Hematopoietic multipotent progenitor cell (in vitro differentiated cells): ENCODE measurements at regions not wholly inside any gene's neighbourhood (a gene's known extent, or its start where the extent isn't known, plus 50 kb on each side); places are given as distances from the start of the nearest gene placed in this dataset.
A peak's percentile ranks its signal among the peaks of the same experiment; 100 is the strongest.

ENCODE experiments used
- DNase-seq, 3 donors: peaks; one replicate each; pipeline ENCODE4 v3.0.0-alpha.2; 2011 to 2015; ENCODE audit warnings: low read depth in 2 of 3, low spot score in 2 of 3

DNA sequence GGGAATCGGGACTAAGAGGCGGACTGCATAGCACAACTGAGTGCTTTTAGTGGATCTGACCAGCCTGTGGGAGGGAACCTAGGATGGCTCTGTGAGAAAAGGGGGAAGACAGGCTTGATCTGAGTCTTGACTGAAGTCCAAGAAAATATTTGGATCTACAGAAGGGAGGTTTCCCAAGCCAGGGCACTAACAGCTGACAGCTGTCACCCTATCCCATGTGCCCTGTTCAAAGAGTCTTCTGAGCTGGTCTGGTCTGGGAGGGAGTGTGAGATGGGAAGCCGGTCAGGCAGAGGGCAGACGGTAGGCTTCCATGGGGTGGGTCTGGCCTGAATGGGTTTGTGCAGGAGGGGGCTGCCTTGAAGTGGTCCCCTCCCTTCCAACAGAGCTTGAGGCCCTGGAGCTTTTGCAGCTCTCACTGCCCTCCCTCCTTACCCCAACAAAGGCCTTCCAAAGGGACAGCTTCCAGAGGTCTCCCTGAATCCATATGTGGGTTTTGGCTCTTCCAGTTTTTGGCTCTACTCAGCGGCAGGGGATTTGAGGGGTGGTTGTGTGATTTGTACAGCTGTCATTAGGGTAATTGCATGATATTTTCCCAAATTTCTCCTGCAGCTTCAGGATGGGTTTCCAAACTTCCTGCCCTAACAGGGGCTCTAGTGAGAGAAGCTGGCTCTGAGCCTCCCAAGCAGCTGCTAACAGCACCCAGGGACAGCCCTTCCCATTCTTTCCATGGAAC is 643.7 kb downstream of the BCOR start:
- no peak for DNase-seq

GRCh38 chrX:39456894-39457604 is 640.7 kb downstream of the BCOR start:
- no peak for DNase-seq

DNA sequence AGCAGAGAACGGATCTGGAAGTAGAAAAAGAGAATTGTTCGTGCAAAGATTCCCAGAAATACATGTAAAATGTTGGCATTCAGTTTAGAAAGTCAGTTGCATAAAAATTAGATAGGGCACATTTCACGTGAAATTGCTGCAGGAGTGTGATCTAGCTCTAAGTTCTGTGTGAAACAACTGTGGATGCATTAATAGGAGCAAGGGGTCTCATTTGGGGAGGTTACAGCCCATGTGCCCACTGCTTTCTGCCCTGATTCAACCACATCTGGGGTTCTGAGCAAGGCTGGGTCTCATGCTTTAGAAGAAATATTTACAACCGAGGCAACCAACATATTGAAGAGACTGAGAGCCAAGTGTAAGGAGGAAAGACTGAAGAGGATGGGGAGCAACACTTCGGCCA is 639.0 kb downstream of the BCOR start:
- DNase-seq = no peak

- DNase-seq = no peak
Observed at GRCh38 chrX:39459204-39459603, 638.6 kb downstream of the BCOR start.

- no peak for DNase-seq
Observed at GRCh38 chrX:39459952-39460351, 637.8 kb downstream of the BCOR start.

DNA sequence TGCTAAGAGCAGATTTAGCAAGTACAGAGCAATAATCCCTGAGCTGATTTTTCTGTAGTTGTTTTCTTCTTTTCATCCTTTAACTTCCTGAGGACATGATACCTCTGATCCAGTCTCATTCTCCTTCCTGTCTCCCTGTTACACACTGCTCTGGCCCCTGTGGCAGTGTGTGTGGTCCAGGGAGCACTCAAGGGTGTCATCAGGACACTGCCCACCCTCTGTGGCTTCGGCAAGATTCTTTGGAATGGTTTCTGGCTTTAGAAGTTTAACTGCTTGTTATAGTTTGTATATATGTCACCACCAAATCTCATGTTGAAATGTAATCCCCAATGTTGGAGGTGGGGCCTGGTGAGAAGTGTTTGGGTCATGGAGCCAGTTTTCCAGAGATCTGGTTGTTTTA is 637.3 kb downstream of the BCOR start:
- no peak for DNase-seq

DNA sequence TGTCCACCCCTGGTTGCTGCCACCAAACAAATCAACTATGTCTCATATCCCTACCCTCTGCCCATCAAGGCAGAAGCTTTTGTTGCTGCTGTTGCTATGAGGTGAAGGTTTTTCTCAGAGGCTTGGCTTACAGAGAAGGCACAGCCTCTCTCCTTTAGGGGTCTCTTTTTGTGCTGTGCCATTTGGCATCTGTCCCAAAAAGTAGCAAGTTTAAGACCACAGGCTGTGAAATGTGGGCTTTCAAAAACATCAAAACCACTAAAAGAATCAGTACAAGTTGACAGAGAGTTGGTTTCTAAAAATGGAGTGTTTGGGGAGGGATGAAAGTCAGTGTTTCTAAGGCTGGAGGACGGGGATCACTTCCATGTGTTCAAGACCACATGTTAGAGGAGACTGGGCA is 634.9 kb downstream of the BCOR start:
- peak in 1 of 3 donors; percentile 55 for DNase-seq

DNA sequence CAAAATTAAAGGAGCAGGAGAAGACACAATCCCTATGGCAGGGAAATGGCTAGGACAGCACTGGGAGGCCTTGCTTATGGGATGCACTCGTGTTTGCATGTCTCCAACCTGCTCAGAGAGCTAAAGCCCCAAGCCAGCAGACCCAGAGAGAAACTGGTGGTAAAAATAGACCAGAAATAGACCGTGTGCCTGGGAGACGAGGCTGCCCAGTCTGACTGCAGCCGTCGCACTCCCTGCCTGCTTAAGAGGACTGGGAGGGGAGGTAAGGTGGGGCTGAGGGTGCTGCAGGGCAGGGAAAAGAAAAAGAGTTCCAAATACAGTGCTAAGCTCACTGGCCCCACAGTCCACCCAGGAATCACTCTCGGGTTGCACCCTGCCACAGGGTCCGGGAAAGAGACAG is 633.5 kb downstream of the BCOR start:
- no peak for DNase-seq

DNA sequence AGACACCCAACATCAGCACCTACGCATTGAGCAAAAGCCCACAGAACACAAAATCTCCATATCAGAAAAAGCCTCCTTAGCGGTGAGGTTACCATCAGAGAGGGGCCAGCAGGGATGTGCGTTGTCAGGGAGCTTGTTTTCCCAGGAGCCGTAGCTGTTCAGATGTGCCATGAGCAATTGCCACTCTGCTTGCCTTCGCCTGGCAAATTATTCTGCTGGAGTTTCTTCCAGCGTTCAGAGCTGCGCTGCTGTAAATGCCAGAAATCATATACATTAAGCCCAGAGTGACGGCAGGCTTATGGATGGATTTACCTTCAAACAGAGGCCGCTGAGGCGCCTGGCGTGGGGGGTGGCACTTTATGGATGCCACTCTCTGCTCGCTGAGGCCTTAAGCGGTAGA is 632.3 kb downstream of the BCOR start:
- no peak for DNase-seq

DNA sequence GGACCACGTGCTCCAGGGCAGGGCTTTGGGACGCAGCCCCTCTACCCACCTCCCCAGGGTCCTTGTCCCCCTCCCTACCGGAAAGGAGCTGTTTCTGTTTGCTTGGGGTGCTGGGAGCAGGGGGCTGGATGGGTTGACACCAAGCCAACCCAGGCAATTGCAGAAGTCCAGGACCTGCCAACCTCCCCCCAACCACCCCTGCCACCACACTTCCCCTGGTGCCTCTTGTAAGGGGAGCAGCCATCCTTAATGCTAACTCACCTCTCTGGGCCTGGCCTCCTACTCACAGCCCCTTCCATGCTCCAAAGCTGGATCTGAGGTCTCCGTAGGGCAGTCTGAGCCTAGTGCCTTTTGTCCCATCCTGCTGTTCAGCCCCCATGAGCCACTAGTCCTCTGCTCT is 631.9 kb downstream of the BCOR start:
- DNase-seq = peak in 1 of 3 donors; percentile 40

GRCh38 chrX:39469126-39469525 is 628.6 kb downstream of the BCOR start:
- DNase-seq = no peak

DNA sequence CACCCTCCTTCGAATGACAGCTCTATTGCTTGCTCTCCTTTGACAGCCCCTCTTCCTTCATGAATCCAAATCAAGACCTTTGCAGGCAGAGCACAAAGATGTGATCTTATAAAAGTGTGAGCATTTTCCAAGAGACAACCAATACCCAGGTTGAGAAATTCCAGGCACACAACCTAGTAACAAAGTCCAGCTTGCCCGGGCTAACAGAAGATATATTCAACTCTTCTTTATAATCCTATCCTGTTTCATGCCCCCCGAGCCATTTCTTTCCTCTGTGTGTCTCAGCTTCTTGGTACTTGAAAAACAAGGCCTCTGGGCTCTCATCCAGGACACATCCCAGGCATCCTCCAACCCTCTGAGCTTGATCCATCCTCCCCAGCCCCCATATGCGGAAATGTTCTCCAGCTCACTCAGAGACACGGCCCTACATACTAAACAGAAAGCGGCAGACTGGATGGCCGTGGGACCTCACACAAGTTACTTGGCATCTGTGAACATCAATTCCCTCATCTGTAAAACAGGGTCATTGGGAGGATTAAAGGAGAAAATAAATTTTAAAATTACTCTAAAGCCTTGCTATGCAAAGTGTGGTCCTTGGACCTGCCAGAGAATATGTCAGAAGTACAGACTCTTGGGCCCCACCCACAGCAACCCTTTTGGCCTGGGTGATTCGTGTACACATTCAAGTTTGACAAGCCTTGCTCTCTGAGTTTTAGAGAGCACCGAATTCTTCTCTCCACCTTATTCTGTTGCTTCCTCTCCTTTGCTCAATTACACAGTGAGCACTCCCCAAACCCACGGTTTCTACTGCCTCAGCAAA is 627.0 kb downstream of the BCOR start:
- DNase-seq = no peak

- no peak for DNase-seq
Observed at GRCh38 chrX:39472161-39472560, 625.6 kb downstream of the BCOR start.

GRCh38 chrX:39473812-39474211 is 623.9 kb downstream of the BCOR start:
- no peak for DNase-seq

GRCh38 chrX:39475372-39475771 is 622.4 kb downstream of the BCOR start:
- DNase-seq = no peak

DNA sequence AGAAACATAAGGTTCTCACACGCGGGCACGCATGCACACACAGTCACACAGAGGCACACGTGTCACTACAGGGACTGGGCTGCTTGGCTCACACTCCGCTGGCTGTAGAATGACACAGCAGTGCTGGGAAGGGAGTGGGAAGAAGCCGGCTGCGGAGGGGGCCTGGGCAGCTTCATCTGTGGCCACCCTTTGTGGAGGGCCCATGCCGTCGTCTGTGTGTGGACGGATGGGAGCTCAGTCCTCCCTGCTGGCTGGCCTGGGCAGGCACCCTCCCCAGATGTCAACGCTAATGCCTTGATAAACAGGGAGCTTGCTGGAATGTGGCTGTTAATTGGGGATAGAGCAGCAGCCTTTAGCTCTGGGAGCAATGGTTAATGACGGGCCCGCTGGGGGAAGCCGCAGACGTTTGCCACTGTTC is 621.1 kb downstream of the BCOR start:
- no peak for DNase-seq

DNA sequence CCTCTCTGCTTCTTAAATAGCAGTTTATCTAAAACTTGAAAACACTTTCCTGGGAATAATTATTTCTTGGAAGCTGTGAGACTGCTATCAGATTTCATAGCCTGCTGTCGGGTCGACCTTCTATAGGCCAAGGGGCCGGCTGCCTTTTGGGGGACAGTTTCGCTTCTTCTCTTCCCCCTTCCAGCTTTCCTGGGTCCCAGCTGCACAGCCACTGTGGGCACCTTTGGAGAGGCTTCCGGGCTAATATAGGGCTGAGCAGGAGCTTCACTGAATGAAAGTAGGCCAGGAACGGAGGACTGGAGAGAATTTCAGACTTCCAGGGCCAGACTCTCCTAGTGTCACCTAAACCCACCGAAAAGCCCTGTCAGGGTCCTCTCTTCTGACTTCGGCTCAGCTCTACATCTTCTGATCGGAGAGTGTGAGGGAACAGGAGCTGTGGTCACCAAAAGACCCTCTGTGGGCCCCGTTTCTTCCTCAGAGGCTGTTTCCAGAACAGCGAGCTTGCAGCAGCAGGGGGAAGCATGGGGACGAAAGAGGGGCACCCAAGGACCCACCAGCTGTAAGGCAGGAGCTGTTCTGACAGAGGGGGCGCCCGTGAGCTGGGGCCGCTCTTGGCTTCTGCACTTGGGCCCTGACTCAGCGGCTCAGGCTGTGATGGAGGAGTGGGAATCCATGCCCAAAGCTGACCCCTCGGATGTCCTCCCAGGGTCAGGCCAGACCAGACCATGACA is 620.6 kb downstream of the BCOR start:
- DNase-seq = no peak

- DNase-seq = peak in 2 of 3 donors; percentile 84 to 95
Observed at GRCh38 chrX:39477762-39478120, 620.0 kb downstream of the BCOR start.

DNA sequence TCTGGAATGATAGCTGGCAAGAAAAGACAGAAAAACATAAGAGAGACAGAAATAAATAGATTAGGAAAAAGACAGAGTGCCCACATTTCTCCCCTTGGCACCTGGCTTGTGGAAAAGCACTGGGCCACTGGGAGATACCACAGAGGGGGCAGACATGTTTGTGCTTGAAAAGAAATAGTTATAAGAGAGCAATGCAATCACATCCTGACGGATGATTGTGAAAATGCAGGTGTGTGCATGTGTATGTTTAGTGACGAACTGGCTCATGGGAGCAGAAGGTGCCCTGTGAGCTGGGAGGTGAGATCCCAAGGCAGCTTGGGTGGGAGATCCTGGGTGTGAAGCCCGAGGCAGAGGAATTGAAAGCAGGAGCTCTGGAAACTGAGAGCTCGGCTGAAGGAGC is 617.9 kb downstream of the BCOR start:
- no peak for DNase-seq

DNA sequence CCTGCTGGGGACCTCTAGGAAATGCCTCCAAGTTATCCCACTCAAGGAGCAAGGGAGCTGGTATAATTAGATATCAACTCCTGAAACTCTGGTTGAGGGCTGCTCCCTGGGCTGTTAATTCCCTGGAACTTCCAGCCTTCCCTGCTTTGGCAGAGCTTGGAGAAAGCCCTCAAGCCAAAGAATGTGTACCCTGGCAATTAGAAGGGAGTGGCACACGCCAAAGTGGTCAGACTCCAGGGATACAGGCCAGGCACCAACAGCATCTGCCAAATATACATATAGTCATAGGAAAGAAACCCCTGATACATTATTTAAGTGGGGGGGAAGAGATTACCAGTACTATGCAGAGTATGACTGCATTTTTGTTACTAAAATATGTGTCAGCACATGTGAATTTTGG is 616.8 kb downstream of the BCOR start:
- no peak for DNase-seq

- DNase-seq = no peak
Observed at GRCh38 chrX:39481621-39482020, 616.1 kb downstream of the BCOR start.
